M059J (cell line): ENCODE measurements at regions not wholly inside any gene's neighbourhood (a gene's known extent, or its start where the extent isn't known, plus 50 kb on each side); places are given as distances from the start of the nearest gene placed in this dataset.

Experiments used
- DNase-seq: peaks from one replicate; pipeline ENCODE4 v3.0.0-alpha.2; 2012; ENCODE audit warnings: low read depth

GRCh38 chr20:6421321-6422248 lies 298.8 kb upstream of the FERMT1 start:
- DNase-seq = no peak

- DNase-seq = no peak
Observed at GRCh38 chr20:6420336-6420735, 297.5 kb upstream of the FERMT1 start.

GRCh38 chr20:6418732-6419131 lies 295.9 kb upstream of the FERMT1 start:
- peak; percentile 55 for DNase-seq

- no peak for DNase-seq
Observed at GRCh38 chr20:6416371-6416770, 293.5 kb upstream of the FERMT1 start.

GRCh38 chr20:6411651-6412050 lies 288.8 kb upstream of the FERMT1 start:
- DNase-seq = no peak

GRCh38 chr20:6410721-6411120 lies 287.9 kb upstream of the FERMT1 start:
- no peak for DNase-seq

- DNase-seq = no peak
Observed at GRCh38 chr20:6407163-6407562, 284.3 kb upstream of the FERMT1 start.

- peak; percentile 53 for DNase-seq
Observed at GRCh38 chr20:6401893-6402557, 279.2 kb upstream of the FERMT1 start.

- DNase-seq = no peak
Observed at GRCh38 chr20:6397115-6397514, 274.3 kb upstream of the FERMT1 start.

GRCh38 chr20:6395695-6396094 lies 272.9 kb upstream of the FERMT1 start:
- peak; percentile 36 for DNase-seq

GRCh38 chr20:6388671-6389197 lies 265.9 kb upstream of the FERMT1 start:
- DNase-seq = peak; percentile 63

- no peak for DNase-seq
Observed at GRCh38 chr20:6384956-6385486, 262.2 kb upstream of the FERMT1 start.

GRCh38 chr20:6384380-6384779 lies 261.6 kb upstream of the FERMT1 start:
- DNase-seq = peak; percentile 27

- peak; percentile 38 for DNase-seq
Observed at GRCh38 chr20:6381887-6382286, 259.1 kb upstream of the FERMT1 start.

GRCh38 chr20:6362245-6362644 lies 239.4 kb upstream of the FERMT1 start:
- no peak for DNase-seq

GRCh38 chr20:6360766-6361165 lies 237.9 kb upstream of the FERMT1 start:
- DNase-seq = no peak

- no peak for DNase-seq
Observed at GRCh38 chr20:6355754-6356451, 233.1 kb upstream of the FERMT1 start.

- no peak for DNase-seq
Observed at GRCh38 chr20:6348908-6349307, 226.1 kb upstream of the FERMT1 start.

GRCh38 chr20:6347916-6348315 lies 225.1 kb upstream of the FERMT1 start:
- peak; percentile 29 for DNase-seq

- no peak for DNase-seq
Observed at GRCh38 chr20:6341491-6341890, 218.7 kb upstream of the FERMT1 start.

GRCh38 chr20:6339176-6339575 lies 216.3 kb upstream of the FERMT1 start:
- no peak for DNase-seq

GRCh38 chr20:6333110-6333509 lies 210.3 kb upstream of the FERMT1 start:
- DNase-seq = peak; percentile 22
